MM.1S (cell line): ENCODE measurements at regions not wholly inside any gene's neighbourhood (a gene's known extent, or its start where the extent isn't known, plus 50 kb on each side); places are given as distances from the start of the nearest gene placed in this dataset.
"Not testable (repeated sequence)": the region's sequence is repeated elsewhere in the genome, so short reads cannot be mapped to it uniquely, and the experiment has no call there.

Source experiments
- DNase-seq: peaks from one replicate; pipeline ENCODE4 v3.0.0-alpha.2; 2015
- H2AFZ ChIP-seq: fragments of 300-600 bp; sonication (generic); 2 replicates; pipeline ENCODE4 v1.6.0; 2016; ENCODE audit warnings: antibody characterized with exemption, low read length
- H3F3A ChIP-seq: fragments of 300-600 bp; sonication (generic); 2 replicates; pipeline ENCODE4 v1.6.1; 2016; ENCODE audit warnings: mild to moderate bottlenecking, antibody characterized with exemption, low read length, moderate library complexity, mixed read lengths; ENCODE audit not compliant: insufficient read depth
- H3K27ac ChIP-seq: fragments of 300-600 bp; sonication (generic); 2 replicates; pipeline ENCODE4 v1.5.1; 2016; ENCODE audit warnings: mild to moderate bottlenecking, low read length
- H3K27me3 ChIP-seq: fragments of 300-600 bp; sonication (generic); replicated peaks from 2 replicates; pipeline ENCODE4 v1.6.0; 2016; ENCODE audit warnings: low read length; ENCODE audit not compliant: insufficient read depth
- H3K36me3 ChIP-seq: fragments of 300-600 bp; sonication (generic); replicated peaks from 2 replicates; pipeline ENCODE4 v1.6.1; 2016; ENCODE audit warnings: mild to moderate bottlenecking, low read length, mixed read lengths; ENCODE audit not compliant: insufficient read depth
- H3K4me1 ChIP-seq: fragments of 300-600 bp; sonication (generic); 2 replicates; pipeline ENCODE4 v1.6.1; 2016; ENCODE audit warnings: low read length, mixed read lengths
- H3K4me2 ChIP-seq: fragments of 300-600 bp; sonication (generic); 2 replicates; pipeline ENCODE4 v1.6.0; 2016; ENCODE audit warnings: low read depth, low read length
- H3K4me3 ChIP-seq: fragments of 300-600 bp; sonication (generic); 2 replicates; pipeline ENCODE4 v1.5.1; 2016; ENCODE audit warnings: low read length, mixed read lengths
- H3K79me2 ChIP-seq: fragments of 300-600 bp; sonication (generic); 2 replicates; pipeline ENCODE4 v1.6.1; 2016; ENCODE audit warnings: mixed run types, low read length, mixed read lengths
- H3K9ac ChIP-seq: fragments of 300-600 bp; sonication (generic); 2 replicates; pipeline ENCODE4 v1.6.1; 2016; ENCODE audit warnings: low read length, mixed read lengths
- H3K9me2 ChIP-seq: fragments of 300-600 bp; sonication (generic); replicated peaks from 2 replicates; pipeline ENCODE4 v1.6.1; 2016; ENCODE audit warnings: mild to moderate bottlenecking, low read length, mixed read lengths; ENCODE audit not compliant: insufficient read depth
- H3K9me3 ChIP-seq: fragments of 300-600 bp; sonication (generic); replicated peaks from 2 replicates; pipeline ENCODE4 v1.6.1; 2016; ENCODE audit warnings: mild to moderate bottlenecking, low read length, mixed read lengths; ENCODE audit not compliant: insufficient read depth
- H4K20me1 ChIP-seq: fragments of 300-600 bp; sonication (generic); 2 replicates; pipeline ENCODE4 v1.6.1; 2016; ENCODE audit warnings: mild to moderate bottlenecking, low read length, moderate library complexity, mixed read lengths; ENCODE audit not compliant: insufficient read depth
- CTCF ChIP-seq: fragments of 300-600 bp; sonication (generic); IDR thresholded peaks from 2 replicates; pipeline ENCODE4 v1.5.1; 2016; ENCODE audit warnings: antibody characterized with exemption, low read length, mixed read lengths
- EZH2 ChIP-seq: fragments of 300-600 bp; sonication (generic); optimal IDR thresholded peaks from 2 replicates; pipeline ENCODE3; 2017; ENCODE audit warnings: low read depth, mild to moderate bottlenecking, antibody characterized with exemption, low read length, mixed read lengths
- EZH2phosphoT487 ChIP-seq: fragments of 300-600 bp; sonication (generic); IDR thresholded peaks from 2 replicates; pipeline ENCODE4 v1.6.1; 2018; ENCODE audit warnings: antibody characterized with exemption, low read length

DNA sequence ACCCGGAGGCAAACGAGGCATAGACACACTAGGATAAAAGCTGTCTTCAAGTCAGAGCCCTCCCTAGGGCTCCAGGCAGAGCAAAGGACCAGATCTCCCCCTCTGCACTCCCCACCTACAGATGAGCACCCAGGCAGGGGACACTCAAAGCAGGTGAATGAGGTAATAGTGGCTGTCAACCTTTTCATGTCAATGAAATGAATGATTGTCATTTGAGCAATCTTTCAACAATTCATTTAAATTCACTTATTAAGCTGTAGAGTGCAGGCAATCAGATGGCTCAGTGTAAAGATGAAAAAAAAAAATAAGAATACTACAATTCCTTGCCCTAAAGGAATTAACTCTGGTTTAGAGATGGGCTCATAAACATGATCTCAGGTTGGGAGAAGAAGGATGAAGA is 427.8 kb upstream of the ISX start:
- no peak for TF ChIP-seq CTCF
- Histone ChIP-seq H3K9ac (no peak overlapping the region), H3K9me3 (no peaks in the 10 kb centered on the region), H3K36me3 (no peaks in the 10 kb centered on the region), H3K27ac (no peak overlapping the region), H3K4me1 (no peaks in the 10 kb centered on the region), H3K4me3 (no peak overlapping the region), H4K20me1 (no peaks in the 10 kb centered on the region), H3K27me3 (no peaks in the 10 kb centered on the region), H3K4me2 (no peak overlapping the region), H3F3A (no peaks in the 10 kb centered on the region), H3K79me2 (no peaks in the 10 kb centered on the region), H2AFZ (no peak overlapping the region), H3K9me2 (no peaks in the 10 kb centered on the region)
- no peak for DNase-seq

GRCh38 chr22:34639911-34640310 is 426.0 kb upstream of the ISX start:
- Histone ChIP-seq H3K4me2 (no peak overlapping the region), H3K27ac (no peak overlapping the region), H3K27me3 (no peaks in the 10 kb centered on the region), H4K20me1 (no peaks in the 10 kb centered on the region), H3F3A (no peaks in the 10 kb centered on the region), H3K9me3 (no peaks in the 10 kb centered on the region), H2AFZ (no peak overlapping the region), H3K36me3 (no peaks in the 10 kb centered on the region), H3K9me2 (no peaks in the 10 kb centered on the region), H3K79me2 (no peaks in the 10 kb centered on the region), H3K9ac (no peak overlapping the region), H3K4me3 (no peak overlapping the region), H3K4me1 (no peaks in the 10 kb centered on the region)
- no peak for DNase-seq
- TF ChIP-seq CTCF (no peak), EZH2phosphoT487 (no peak), EZH2 (no peak)

DNA sequence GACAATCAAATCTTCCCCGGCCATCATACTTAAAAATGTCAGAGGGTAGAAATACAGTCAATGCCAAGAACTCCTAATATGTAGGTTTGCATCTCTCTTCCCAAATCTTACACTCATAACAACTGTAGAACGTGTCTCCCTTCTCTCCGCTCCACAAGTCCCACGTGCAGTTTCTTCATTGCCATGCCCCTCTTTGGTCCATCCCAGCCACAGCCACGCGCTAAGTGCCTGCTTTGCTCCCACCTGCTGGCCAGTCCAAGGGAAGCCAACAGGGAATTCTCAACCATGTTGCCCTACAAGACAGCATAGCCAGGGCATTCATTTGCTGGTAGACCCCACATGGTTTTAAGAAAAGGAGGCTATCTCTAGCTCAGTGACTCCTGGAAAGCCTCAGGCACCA is 420.6 kb upstream of the ISX start:
- Histone ChIP-seq H3K36me3 (no peaks in the 10 kb centered on the region), H3K27ac (no peak overlapping the region), H2AFZ (no peak overlapping the region), H3K4me3 (no peak overlapping the region), H3K9me3 (no peaks in the 10 kb centered on the region), H3K9ac (no peak overlapping the region), H3F3A (no peaks in the 10 kb centered on the region), H3K4me1 (no peaks in the 10 kb centered on the region), H3K79me2 (no peaks in the 10 kb centered on the region), H4K20me1 (no peaks in the 10 kb centered on the region), H3K9me2 (no peaks in the 10 kb centered on the region), H3K4me2 (no peak overlapping the region), H3K27me3 (no peaks in the 10 kb centered on the region)
- no peak for DNase-seq
- TF ChIP-seq CTCF (no peak), EZH2phosphoT487 (no peak), EZH2 (no peak)

DNA sequence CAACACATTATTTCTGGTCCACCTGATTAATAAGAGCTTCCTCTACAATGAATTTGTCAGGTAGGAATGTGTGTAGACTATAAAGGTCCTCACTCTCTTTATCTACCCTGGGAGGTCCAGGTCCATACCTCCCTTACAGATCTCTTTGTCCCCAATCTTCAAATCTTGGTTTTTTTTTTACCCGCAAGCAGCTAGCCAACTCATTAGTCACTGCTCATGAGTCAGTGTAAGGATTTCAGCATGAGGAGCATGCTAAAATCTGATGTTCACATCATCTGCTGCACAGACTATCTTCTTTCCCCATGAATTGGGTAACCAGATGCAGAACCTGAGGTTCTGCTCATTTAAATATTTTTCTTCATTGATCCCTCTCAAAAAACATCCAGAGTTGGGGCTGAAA is 397.0 kb upstream of the ISX start:
- no peak for DNase-seq
- no peak overlapping the region for H2AFZ ChIP-seq
- H3K4me2 ChIP-seq: no peak overlapping the region
- H3K9me2 ChIP-seq: no peaks in the 10 kb centered on the region
- H3K27ac ChIP-seq: no peak overlapping the region
- H3K36me3 ChIP-seq: no peaks in the 10 kb centered on the region
- H3K9ac ChIP-seq: no peak overlapping the region
- no peaks in the 10 kb centered on the region for H3K9me3 ChIP-seq
- no peaks in the 10 kb centered on the region for H3K79me2 ChIP-seq
- H3F3A ChIP-seq: no peaks in the 10 kb centered on the region
- no peaks in the 10 kb centered on the region for H3K4me1 ChIP-seq
- TF ChIP-seq CTCF (no peak), EZH2phosphoT487 (no peak), EZH2 (no peak)
- no peak overlapping the region for H3K4me3 ChIP-seq
- H4K20me1 ChIP-seq: no peaks in the 10 kb centered on the region
- no peaks in the 10 kb centered on the region for H3K27me3 ChIP-seq

DNA sequence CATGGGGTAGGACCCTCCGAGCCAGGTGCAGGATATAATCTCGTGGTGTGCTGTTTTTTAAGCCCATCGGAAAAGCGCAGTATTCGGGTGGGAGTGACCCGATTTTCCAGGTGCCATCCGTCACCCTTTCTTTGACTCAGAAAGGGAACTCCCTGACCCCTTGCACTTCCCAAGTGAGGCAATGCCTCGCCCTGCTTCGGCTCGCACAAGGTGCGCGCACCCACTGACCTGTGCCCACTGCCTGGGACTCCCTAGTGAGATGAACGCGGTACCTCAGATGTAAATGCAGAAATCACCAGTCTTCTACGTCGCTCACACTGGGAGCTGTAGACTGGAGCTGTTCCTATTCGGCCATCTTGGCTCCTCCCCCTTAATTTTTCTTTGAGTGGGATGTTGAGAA is 382.9 kb upstream of the ISX start:
- not testable (repeated sequence) for DNase-seq, H3K27ac ChIP-seq, H3K4me3 ChIP-seq, H4K20me1 ChIP-seq, H2AFZ ChIP-seq, H3K9ac ChIP-seq, H3K27me3 ChIP-seq, H3F3A ChIP-seq, H3K4me1 ChIP-seq, H3K36me3 ChIP-seq, H3K79me2 ChIP-seq, H3K4me2 ChIP-seq, H3K9me3 ChIP-seq, H3K9me2 ChIP-seq
